DOHH2 (cell line): ENCODE measurements at regions not wholly inside any gene's neighbourhood (a gene's known extent, or its start where the extent isn't known, plus 50 kb on each side); places are given as distances from the start of the nearest gene placed in this dataset.

ENCODE experiments used
- H3F3A ChIP-seq: fragments of 200-600 bp; sonication (generic), shearing (Covaris generic); 2 replicates; pipeline ENCODE4 v1.6.0; 2016; ENCODE audit warnings: antibody characterized with exemption, mild to moderate bottlenecking; ENCODE audit not compliant: control insufficient read depth, insufficient read depth
- H3K27ac ChIP-seq: fragments of 200-600 bp; sonication (generic); 2 replicates; pipeline ENCODE4 v1.5.1; 2014; ENCODE audit warnings: low read depth, mild to moderate bottlenecking, low read length, moderate library complexity
- H3K27me3 ChIP-seq: fragments of 200-600 bp; sonication (generic); 2 replicates; pipeline ENCODE4 v1.6.1; 2014; ENCODE audit warnings: mild to moderate bottlenecking, low read length, mixed read lengths; ENCODE audit not compliant: control insufficient read depth
- H3K36me3 ChIP-seq: fragments of 200-600 bp; sonication (generic); 2 replicates; pipeline ENCODE4 v1.6.1; 2014; ENCODE audit warnings: mild to moderate bottlenecking, low read length, moderate library complexity, mixed read lengths; ENCODE audit not compliant: control insufficient read depth
- H3K4me1 ChIP-seq: fragments of 200-600 bp; sonication (generic); 2 replicates; pipeline ENCODE4 v1.6.1; 2014; ENCODE audit warnings: mild to moderate bottlenecking, low read length, mixed read lengths; ENCODE audit not compliant: control insufficient read depth
- H3K4me2 ChIP-seq: fragments of 200-600 bp; sonication (generic); 2 replicates; pipeline ENCODE4 v1.6.0; 2014; ENCODE audit warnings: mild to moderate bottlenecking, low read length, moderate library complexity
- H3K4me3 ChIP-seq: fragments of 200-600 bp; sonication (generic); 2 replicates; pipeline ENCODE4 v1.5.1; 2014; ENCODE audit warnings: mild to moderate bottlenecking, low read length, mixed read lengths
- H3K79me2 ChIP-seq: fragments of 200-600 bp; sonication (generic); 2 replicates; pipeline ENCODE4 v1.6.1; 2014; ENCODE audit warnings: mild to moderate bottlenecking, low read length, mixed read lengths; ENCODE audit not compliant: control insufficient read depth
- H3K9me2 ChIP-seq: fragments of 200-600 bp; sonication (generic); replicated peaks from 2 replicates; pipeline ENCODE4 v1.6.1; 2014; ENCODE audit warnings: mild to moderate bottlenecking, low read length, mixed read lengths; ENCODE audit not compliant: control insufficient read depth
- H3K9me3 ChIP-seq: fragments of 200-600 bp; sonication (generic); 2 replicates; pipeline ENCODE4 v1.6.1; 2014; ENCODE audit warnings: antibody characterized with exemption, low read length, mixed read lengths; ENCODE audit not compliant: control insufficient read depth, insufficient read depth
- H4K20me1 ChIP-seq: fragments of 200-600 bp; sonication (generic); 2 replicates; pipeline ENCODE4 v1.6.0; 2014; ENCODE audit warnings: low read depth, mild to moderate bottlenecking, antibody characterized with exemption, low read length, moderate library complexity; ENCODE audit not compliant: control insufficient read depth, insufficient read depth
- CTCF ChIP-seq: fragments of 200-600 bp; sonication (generic); IDR thresholded peaks from one replicate; pipeline ENCODE4 v1.5.1; 2014; ENCODE audit warnings: antibody characterized with exemption, mild to moderate bottlenecking, low read depth, low read length; ENCODE audit not compliant: poor library complexity, severe bottlenecking
- EZH2phosphoT487 ChIP-seq: fragments of 200-600 bp; sonication (generic); IDR thresholded peaks from 2 replicates; pipeline ENCODE4 v1.6.1; 2017; ENCODE audit warnings: borderline replicate concordance, mild to moderate bottlenecking, antibody characterized with exemption, low read length, moderate library complexity, mixed read lengths

DNA sequence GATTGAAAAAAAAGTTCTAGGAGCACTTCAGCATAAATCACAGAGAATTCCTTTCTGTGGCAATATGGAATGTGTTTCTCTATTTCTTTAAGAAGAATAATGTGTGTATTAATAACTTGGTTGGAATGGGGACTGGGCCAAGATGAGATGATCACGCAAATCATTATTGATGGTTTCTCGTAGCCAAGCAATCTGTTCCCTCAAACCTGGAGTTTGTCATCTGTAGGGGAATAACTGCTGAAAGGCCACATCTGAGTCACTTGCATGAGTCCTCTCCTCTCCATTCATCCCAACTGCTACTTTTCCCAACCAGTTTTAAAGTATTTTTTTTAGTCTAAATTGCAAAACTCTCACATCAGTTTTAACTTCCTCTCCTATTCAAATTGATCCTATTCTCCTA is 480.4 kb downstream of the PLPP3 start:
- peaks cover 1% of the 10 kb centered on the region; the same call in 1 of the 2 replicates for H3K9me3 ChIP-seq
- TF ChIP-seq CTCF (no peak), EZH2phosphoT487 (no peak)
- H3K4me3 ChIP-seq: no peak overlapping the region
- no peak overlapping the region for H3K4me2 ChIP-seq
- no peaks in the 10 kb centered on the region for H3K4me1 ChIP-seq
- H3F3A ChIP-seq: no peaks in the 10 kb centered on the region
- no peaks in the 10 kb centered on the region for H4K20me1 ChIP-seq
- H3K27ac ChIP-seq: no peak overlapping the region
- H3K79me2 ChIP-seq: no peaks in the 10 kb centered on the region
- H3K36me3 ChIP-seq: no peaks in the 10 kb centered on the region
- H3K27me3 ChIP-seq: no peaks in the 10 kb centered on the region
- no peaks in the 10 kb centered on the region for H3K9me2 ChIP-seq

GRCh38 chr1:56097713-56098112 is 481.6 kb downstream of the PLPP3 start:
- H4K20me1 ChIP-seq: no peaks in the 10 kb centered on the region
- no peak overlapping the region for H3K4me3 ChIP-seq
- no peak overlapping the region for H3K4me2 ChIP-seq
- no peaks in the 10 kb centered on the region for H3K4me1 ChIP-seq
- H3K36me3 ChIP-seq: no peaks in the 10 kb centered on the region
- H3K27me3 ChIP-seq: no peaks in the 10 kb centered on the region
- H3K27ac ChIP-seq: no peak overlapping the region
- no peaks in the 10 kb centered on the region for H3F3A ChIP-seq
- no peaks in the 10 kb centered on the region for H3K9me2 ChIP-seq
- TF ChIP-seq EZH2phosphoT487 (no peak), CTCF (no peak)
- no peaks in the 10 kb centered on the region for H3K79me2 ChIP-seq
- no peaks in the 10 kb centered on the region for H3K9me3 ChIP-seq

DNA sequence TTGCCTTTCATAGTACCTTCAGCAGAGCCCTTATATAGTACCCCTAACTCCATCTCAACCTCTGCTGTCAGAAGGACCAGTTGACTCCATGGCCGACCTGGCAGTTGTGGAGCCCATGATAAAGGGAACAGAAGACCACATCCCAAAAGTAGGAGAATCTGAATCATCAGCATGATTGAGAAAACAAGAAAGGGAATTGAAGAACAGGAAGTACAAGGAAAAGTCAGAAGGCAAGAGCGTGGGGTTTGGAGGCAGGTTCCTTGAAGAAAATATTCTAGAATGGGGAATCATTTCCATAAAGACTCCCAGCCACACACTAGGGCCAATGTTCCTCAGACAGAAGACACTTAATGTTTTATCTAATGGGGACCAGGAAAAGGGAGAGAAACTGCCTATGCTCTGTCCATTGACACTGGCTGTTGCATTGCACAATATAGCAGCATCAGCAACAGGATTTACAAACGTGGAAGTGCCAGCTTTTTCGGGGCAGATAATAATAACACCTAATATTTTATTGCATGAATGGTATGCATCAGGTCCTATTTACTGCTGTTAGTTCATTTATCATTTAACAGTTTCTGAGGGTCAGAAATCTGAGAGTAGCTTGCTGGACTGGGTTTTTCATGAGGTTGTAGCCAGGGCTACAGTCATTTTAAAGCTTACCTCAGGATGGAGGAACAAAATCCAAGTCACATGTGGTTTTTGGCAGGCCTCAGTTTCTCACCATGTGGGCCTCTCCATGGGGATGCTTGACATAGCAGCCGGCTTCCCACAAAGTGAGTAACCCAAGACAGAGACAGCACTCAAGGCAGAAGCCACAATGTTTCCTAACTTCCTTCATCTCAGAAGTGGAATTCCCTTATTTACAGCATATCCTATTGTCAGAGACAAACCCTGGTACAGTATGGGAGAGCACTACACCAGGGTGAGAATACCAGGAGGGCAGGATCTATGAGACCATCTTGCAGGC is 483.4 kb downstream of the PLPP3 start:
- Histone ChIP-seq H3K27ac (no peak overlapping the region), H3F3A (no peaks in the 10 kb centered on the region), H4K20me1 (no peaks in the 10 kb centered on the region), H3K4me2 (no peak overlapping the region), H3K9me2 (no peaks in the 10 kb centered on the region), H3K36me3 (no peaks in the 10 kb centered on the region), H3K4me3 (no peak overlapping the region), H3K79me2 (no peaks in the 10 kb centered on the region), H3K9me3 (no peaks in the 10 kb centered on the region), H3K27me3 (no peaks in the 10 kb centered on the region), H3K4me1 (no peaks in the 10 kb centered on the region)
- TF ChIP-seq CTCF (no peak), EZH2phosphoT487 (no peak)
